NCI-H1417 treated with DMSO at 0.1 percent for 48 hours (cell line): ENCODE measurements at regions not wholly inside any gene's neighbourhood (a gene's known extent, or its start where the extent isn't known, plus 50 kb on each side); places are given as distances from the start of the nearest gene placed in this dataset.

ENCODE experiments used
- DNase-seq: peaks from one replicate; lab custom pipeline; 2025; lab: John Stamatoyannopoulos, UW

GRCh38 chr4:110278127-110278526, 79.7 kb upstream of the ELOVL6 start:
- DNase-seq, result no peak

DNA sequence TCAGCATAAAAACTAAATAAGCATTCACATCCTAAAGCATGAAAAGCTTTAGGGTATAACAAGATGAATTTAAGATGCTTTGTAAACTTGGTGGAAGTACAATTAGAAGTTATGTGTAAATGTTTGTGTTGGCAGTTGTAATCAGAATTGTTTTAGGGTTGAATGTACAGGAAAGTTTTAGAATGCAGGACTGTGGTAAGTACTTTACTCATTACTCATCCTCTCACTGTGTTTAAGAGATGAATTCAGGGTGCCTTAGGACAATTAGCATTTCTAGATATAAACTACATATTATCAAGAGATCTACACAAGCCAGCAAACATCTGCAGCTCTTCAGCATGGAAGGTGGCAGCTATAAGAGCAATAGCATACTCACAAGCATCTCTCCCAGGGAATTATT, 77.5 kb upstream of the ELOVL6 start:
- no peak for DNase-seq

DNA sequence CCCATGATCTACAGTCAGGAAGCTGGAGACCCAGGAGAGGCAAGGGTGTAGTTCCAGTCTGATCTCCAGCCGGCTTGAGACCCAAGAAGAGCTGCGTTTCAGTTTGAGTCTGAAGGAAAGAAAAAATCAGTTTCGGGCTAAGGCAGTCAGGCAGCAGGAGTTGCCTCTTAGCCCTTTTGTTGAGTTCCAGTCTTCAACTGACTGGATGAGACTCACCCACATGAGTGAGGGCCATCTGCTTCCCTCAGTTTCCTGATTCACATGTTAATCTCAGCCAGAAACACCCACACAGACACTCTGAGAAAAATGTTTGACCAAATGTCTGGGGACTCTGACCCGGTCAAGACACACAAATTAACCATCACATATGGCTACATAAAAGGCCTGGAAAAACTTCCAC, 73.6 kb upstream of the ELOVL6 start:
- DNase-seq, result no peak

DNA sequence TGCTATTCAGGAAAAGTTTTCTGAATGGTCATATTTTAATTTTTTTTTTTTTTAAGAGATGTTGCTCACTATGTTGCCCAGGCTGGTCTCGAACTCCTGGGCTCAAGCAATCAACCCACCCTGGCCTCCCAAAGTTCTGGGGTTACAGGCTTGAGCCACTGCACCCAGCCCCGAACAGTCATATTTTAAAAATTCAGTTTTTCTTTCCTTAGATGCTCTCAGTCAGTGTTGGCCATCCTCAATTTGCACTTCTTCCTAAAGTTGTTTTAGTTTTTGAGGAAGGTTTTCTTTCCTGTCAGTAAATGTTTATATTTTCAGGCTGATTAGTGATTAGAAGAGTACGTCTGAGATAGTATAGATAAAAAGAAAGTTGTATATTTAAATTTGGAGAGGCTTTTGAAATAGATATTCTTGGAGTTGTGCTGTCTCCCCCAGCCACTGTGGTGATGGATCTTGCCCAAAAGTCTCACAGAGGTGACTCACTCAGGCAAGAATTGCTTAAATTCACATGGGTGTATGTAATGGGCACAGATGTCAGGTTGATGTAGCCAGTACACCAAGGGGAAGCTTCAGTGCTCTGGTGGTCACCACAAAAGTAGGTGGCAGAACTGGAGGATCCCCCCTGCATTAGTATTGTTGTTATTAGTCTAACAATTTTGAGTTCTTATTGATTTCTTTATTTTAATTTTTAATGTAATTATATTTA, 72.2 kb upstream of the ELOVL6 start:
- no peak for DNase-seq

DNA sequence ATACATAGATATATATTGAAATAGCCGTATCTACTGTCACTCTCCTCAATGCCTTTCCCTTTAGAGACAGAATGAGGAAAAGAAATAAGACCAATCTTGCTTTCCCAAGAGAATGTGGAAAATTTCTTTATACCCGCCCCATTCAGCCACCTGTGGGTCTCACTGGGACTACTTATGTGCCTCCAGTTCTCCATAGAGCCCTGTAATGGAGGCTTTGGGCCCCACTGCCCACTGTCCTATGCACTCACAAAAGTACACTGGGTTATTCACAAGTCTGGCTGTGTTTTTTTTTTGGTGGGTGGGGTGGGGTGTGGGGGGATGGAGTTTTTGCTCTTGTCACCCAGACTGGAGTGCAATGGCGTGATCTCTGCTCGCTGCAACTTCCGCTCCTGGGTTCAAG, 70.4 kb upstream of the ELOVL6 start:
- DNase-seq, result no peak

- no peak for DNase-seq
Observed at GRCh38 chr4:110268352-110268751, 69.9 kb upstream of the ELOVL6 start.

DNA sequence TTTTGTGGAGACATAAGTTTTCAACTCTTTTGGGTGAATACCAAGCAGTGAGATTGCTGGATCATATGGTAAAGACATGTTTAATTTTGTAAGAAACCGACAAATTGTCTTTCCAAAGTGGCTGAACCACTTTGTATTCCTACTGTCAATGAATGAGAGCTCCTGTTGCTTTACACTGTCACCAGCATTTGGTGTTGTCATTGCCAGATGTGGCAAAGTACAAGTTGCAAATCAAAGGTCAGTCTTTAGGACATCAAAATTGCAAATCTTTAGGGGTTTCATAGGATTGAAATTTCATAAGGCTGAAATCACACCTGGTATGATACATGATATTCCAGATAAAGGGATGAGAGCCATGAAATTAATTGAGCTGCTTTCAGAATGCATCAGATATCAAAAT, 67.7 kb upstream of the ELOVL6 start:
- no peak for DNase-seq

DNA sequence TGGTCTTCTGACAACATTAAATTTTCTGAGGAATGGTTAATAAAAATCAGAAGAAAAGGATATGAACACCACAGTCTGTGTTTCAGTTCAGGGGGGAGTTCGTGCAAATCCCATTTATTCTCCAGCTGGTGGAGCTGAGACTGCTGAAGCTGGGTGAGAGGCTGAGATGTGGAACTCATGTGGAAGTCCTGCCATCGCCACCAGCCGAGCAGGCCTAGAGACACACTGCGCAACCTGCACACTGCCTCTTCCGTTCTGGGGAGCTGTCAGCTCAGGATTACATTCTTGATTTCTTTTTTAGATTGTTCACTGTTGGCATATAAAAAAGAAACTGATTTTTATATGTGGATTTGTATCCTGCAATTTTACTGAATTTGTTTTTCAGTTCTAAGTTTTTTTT, 66.6 kb upstream of the ELOVL6 start:
- DNase-seq, result no peak

GRCh38 chr4:110260299-110260698, 61.9 kb upstream of the ELOVL6 start:
- no peak for DNase-seq

DNA sequence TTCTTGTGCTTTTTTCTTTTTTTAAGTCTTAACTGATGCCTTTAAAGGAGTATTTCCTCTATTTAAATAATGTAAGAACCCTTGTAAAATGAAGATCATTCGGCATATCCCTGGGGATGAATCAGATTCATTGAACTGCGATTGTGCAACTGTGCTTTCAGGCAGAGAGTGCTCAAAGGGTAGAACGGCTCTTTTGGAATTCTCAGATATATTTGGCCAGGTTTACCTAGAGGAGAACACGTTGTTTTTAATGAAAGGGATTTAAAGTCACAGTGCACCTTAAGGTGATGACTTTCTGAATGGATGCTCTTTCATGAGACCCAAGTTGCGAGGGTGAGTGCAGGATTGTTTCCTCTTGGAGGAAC, 51.6 kb upstream of the ELOVL6 start:
- no peak for DNase-seq

- DNase-seq, result no peak
Observed at GRCh38 chr4:110248831-110249253, 50.4 kb upstream of the ELOVL6 start.
